GM21526 (cell line): ENCODE measurements at regions not wholly inside any gene's neighbourhood (a gene's known extent, or its start where the extent isn't known, plus 50 kb on each side); places are given as distances from the start of the nearest gene placed in this dataset.
"Not testable (repeated sequence)": the region's sequence is repeated elsewhere in the genome, so short reads cannot be mapped to it uniquely, and the experiment has no call there.

ENCODE experiments used
- ATAC-seq: cut with Tn5 transposase; IDR thresholded peaks from one replicate; pipeline ENCODE4 v1.9.1; 2021; ENCODE audit warnings: moderate library complexity; ENCODE audit not compliant: unreplicated experiment, low FRiP score

DNA sequence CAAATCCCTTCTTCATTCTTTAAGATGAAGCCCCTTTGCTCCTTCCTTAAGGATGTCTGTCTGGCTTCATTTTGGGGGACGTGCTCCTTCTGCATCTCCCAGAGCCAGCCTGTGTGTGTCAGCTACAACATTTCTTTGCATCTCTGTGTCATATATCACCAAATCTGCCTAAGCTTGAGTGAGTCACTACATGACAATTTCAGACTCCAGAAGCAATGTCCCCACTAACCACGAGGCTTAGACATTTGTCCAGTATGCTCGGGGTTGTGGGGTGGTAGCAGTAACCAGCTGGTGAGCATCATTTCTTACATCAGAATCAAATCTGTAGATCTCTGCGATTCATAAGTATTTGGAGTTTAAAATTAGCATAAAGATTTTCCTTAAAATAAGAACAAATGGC is 54.1 kb upstream of the USP14 start:
- ATAC-seq: not testable (repeated sequence)

DNA sequence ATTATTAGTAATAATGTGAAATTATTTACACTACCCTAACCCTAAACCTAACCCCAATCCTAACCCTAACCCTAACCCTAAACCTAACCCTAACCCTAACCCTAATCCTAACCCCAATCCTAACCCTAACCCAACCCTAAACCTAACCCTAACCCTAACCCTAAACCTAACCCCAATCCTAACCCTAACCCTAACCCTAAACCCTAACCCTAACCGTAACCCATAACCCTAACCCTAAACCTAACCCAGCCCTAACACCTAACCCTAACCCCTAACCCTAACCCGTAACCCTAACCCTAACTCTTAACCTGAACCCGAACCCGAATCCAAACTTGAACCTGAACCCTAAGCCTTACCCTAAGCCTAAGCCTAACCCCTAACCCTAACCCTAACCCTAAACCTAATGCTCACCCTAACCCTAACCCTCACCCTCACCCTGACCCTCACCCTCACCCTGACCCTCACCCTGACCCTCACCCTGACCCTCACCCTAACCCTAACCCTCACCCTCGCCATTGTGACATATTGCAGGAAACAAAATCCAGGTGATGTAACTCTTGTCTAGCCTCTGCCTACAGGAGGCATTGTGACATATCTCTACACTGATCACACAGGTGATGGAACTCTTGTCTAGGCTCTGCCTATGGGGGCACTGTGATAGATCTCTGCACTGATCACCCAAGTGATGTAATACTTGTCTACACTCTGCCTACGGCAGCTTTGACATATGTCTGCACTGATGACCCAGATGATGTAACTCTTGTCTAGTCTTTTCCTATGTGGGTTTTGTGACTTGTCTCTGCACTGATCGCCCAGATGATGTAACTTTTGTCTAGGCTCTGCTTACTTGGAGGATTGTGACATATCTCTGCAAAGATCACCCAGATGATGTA is 53.0 kb upstream of the USP14 start:
- ATAC-seq: not testable (repeated sequence)

DNA sequence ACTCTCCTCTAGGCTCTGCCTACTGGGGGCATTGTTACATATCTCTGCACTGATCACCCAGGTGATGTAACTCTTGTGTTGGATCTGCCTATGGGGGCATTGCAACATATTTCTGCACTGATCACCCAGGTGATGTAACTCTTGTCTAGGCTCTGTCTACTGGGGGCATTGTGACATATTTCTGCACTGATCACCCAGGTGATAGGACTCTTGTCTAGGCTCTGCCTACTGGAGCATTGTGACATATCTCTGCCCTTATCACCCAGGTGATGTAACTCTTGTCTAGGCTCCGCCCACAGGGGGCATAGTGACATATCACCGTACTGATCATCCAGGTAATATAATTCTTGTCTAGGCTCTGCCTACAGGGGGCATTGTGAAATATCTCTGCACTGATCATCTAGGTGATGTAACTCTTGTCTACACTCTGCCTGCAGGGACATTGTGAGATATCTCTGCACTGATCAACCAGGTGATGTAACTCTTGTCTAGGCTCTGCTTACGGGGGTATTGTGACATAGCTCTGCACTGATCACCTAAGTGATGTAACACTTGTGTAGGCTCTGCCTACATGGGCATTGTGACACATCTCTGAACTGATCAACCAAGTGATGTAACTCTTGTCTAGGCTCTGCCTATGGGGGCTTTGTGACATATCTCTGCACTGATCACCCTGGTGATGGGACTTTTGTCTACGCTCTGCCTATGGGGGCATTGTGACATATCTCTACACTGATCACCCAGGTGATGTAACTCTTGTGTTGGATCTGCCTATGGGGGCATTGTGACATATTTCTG is 52.1 kb upstream of the USP14 start:
- ATAC-seq: not testable (repeated sequence)

DNA sequence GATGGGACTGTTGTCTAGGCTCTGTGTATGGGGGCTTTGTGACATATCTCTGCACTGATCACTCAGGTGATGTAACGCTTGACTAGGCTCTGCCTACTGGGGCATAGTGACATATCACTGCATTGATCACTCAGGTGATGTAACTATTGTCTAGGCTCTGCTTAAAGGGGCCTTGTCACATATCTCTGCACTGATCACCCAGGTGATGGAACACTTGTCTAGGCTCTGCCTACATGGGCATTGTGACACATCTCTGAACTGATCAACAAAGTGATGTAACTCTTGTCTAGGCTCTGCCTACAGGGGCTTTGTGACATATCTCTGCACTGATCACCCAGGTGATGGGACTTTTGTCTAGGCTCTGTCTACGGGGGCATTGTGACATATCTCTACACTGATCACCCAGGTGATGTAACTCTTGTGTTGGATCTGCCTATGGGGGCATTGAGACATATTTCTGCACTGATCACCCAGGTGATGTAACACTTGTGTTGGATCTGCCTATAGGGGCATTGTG is 51.4 kb upstream of the USP14 start:
- ATAC-seq: not testable (repeated sequence)

DNA sequence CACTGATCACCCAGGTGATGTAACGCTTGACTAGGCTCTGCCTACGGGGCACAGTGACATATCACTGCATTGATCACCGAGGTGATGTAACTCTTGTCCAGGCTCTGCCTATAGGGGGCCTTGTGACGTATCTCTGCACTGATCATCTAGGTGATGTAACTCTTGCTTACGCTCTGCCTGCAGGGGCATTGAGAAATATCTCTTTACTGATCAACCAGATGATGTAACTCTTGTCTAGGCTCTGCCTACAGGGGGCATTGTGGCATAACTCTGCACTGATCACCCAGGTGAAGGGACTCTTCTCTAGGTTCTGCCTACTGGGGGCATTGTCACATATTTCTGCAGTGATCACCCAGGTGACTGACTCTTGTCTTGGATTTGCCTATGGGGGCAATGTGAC is 50.9 kb upstream of the USP14 start:
- ATAC-seq: not testable (repeated sequence)

DNA sequence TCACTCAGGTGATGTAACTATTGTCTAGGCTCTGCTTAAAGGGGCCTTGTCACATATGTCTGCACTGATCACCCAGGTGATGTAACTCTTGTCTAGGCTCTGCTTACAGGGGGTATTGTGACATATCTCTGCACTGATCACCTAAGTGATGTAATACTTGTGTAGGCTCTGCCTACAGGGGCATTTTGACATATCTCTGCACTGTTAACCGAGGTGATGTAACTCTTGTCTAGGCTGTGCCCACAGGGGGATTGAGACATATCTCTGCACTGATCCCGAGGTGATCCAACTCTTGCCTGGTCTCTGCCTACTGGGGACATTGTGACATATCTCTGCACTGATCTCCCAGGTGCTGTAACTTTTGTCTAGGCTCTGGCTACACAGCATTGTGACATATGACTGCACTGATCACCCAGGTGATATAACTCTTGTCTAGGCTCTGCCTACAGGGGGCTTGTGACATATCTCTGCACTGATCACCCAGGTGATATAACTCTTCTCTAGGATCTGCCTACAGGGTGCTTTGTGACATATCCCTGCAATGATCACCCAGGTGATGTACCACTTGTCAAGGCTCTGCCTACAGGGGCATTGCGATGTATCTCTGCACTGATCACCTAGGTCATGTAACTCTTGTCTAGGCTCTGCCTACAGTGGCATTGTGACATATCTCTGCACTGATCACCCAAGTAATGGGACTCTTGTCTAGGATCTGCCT is 50.3 kb upstream of the USP14 start:
- peak; percentile 43 for ATAC-seq
